Mesendoderm (in vitro differentiated cells): ENCODE measurements at regions not wholly inside any gene's neighbourhood (a gene's known extent, or its start where the extent isn't known, plus 50 kb on each side); places are given as distances from the start of the nearest gene placed in this dataset.

ENCODE experiments used
- DNase-seq: peaks from one replicate; pipeline ENCODE4 v3.0.0; 2013
- H2AK5ac ChIP-seq: 2 replicates; pipeline ENCODE4 v1.6.1; 2013; ENCODE audit warnings: low read length, inconsistent platforms
- H2BK120ac ChIP-seq: 2 replicates; pipeline ENCODE4 v1.6.1; 2013; ENCODE audit warnings: low read depth, mild to moderate bottlenecking, low read length, moderate library complexity, mixed read lengths
- H2BK15ac ChIP-seq: replicated peaks from 2 replicates; pipeline ENCODE4 v1.6.1; 2013; ENCODE audit warnings: low read depth, mild to moderate bottlenecking, moderate library complexity
- H2BK5ac ChIP-seq: 2 replicates; pipeline ENCODE4 v1.6.1; 2013; ENCODE audit warnings: low read length, inconsistent platforms
- H3K18ac ChIP-seq: 2 replicates; pipeline ENCODE4 v1.6.1; 2013; ENCODE audit warnings: mild to moderate bottlenecking, low read length, mixed read lengths
- H3K23ac ChIP-seq: one replicate; pipeline ENCODE4 v1.6.1; 2013; ENCODE audit warnings: low read length
- H3K27ac ChIP-seq: 2 replicates; pipeline ENCODE4 v1.5.1; 2013; ENCODE audit warnings: low read depth, mild to moderate bottlenecking, inconsistent platforms, low read length, moderate library complexity
- H3K27me3 ChIP-seq: 2 replicates; pipeline ENCODE4 v1.6.1; 2013; ENCODE audit warnings: low read length, control low read depth, mild to moderate bottlenecking, inconsistent platforms; ENCODE audit not compliant: insufficient read depth, poor library complexity
- H3K36me3 ChIP-seq: 2 replicates; pipeline ENCODE4 v1.6.1; 2013; ENCODE audit warnings: low read length, inconsistent platforms; ENCODE audit not compliant: control insufficient read depth, insufficient read depth
- H3K4ac ChIP-seq: one replicate; pipeline ENCODE4 v1.6.1; 2013; ENCODE audit warnings: low read depth, mild to moderate bottlenecking, low read length, moderate library complexity
- H3K4me1 ChIP-seq: 2 replicates; pipeline ENCODE4 v1.6.1; 2013; ENCODE audit warnings: low read depth, low read length, inconsistent platforms; ENCODE audit not compliant: control insufficient read depth
- H3K4me2 ChIP-seq: 2 replicates; pipeline ENCODE4 v1.6.1; 2013; ENCODE audit warnings: low read length
- H3K4me3 ChIP-seq: 2 replicates; pipeline ENCODE4 v1.5.1; 2013; ENCODE audit warnings: mild to moderate bottlenecking, low read length
- H3K56ac ChIP-seq: one replicate; pipeline ENCODE4 v1.6.1; 2013; ENCODE audit warnings: low read length
- H3K79me1 ChIP-seq: 2 replicates; pipeline ENCODE4 v1.6.1; 2013; ENCODE audit warnings: low read length, inconsistent platforms
- H3K79me2 ChIP-seq: 2 replicates; pipeline ENCODE4 v1.6.1; 2013; ENCODE audit warnings: mild to moderate bottlenecking, low read length; ENCODE audit not compliant: control insufficient read depth, insufficient read depth
- H3K9ac ChIP-seq: 2 replicates; pipeline ENCODE4 v1.6.1; 2013; ENCODE audit warnings: low read length, inconsistent platforms
- H4K5ac ChIP-seq: one replicate; pipeline ENCODE4 v1.6.1; 2013; ENCODE audit warnings: low read length
- H4K8ac ChIP-seq: one replicate; pipeline ENCODE4 v1.6.1; 2013; ENCODE audit warnings: low read depth, mild to moderate bottlenecking, control low read depth, low read length, moderate library complexity
- WGBS: extraction: QIAGEN DNeasy Blood & Tissue Kit; methylation state at CpG from one replicate; pipeline ENCODE4 v1.1.7; 2013; ENCODE audit warnings: low lambda C conversion rate, missing lambda C conversion rate; ENCODE audit not compliant: insufficient coverage; ENCODE audit errors: extremely low coverage; 5-methylcytosine and 5-hydroxymethylcytosine counted together

DNA sequence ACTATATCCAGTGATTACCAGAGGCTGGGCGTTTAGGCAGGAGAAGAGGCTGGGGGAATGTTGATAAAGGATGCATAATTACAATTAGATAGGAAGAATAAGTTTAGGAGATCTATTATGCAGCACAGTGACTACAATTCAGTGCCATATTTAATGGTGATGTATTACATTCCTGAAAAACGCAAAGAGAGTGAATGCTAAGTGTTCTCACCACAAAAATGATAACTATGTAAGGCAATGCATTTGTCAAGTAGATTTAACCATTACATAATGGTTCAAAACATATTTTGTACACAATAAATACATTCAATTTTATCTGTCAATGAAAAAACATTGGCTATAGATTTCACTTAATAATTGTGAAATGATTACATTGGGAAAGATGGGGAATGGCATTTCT is 548.9 kb downstream of the NUF2 start:
- no peak overlapping the region for H3K23ac ChIP-seq
- no peak overlapping the region for H3K4me2 ChIP-seq
- H3K4ac ChIP-seq: no peak overlapping the region
- no peaks in the 10 kb centered on the region for H3K4me1 ChIP-seq
- H3K36me3 ChIP-seq: no peaks in the 10 kb centered on the region
- H2BK5ac ChIP-seq: no peak overlapping the region
- H2BK120ac ChIP-seq: no peak overlapping the region
- no peak overlapping the region for H3K27ac ChIP-seq
- no peak overlapping the region for H2AK5ac ChIP-seq
- no peak overlapping the region for H2BK15ac ChIP-seq
- no peak overlapping the region for H3K9ac ChIP-seq
- H3K79me1 ChIP-seq: no peaks in the 10 kb centered on the region
- no peak overlapping the region for H4K8ac ChIP-seq
- no peak overlapping the region for H3K4me3 ChIP-seq
- no peak for DNase-seq
- H3K18ac ChIP-seq: no peak overlapping the region
- no peak overlapping the region for H4K5ac ChIP-seq
- no peak overlapping the region for H3K56ac ChIP-seq
- no CpG with 5 or more reads among the region's 2 CpGs for WGBS
- no peaks in the 10 kb centered on the region for H3K79me2 ChIP-seq
- no peaks in the 10 kb centered on the region for H3K27me3 ChIP-seq

DNA sequence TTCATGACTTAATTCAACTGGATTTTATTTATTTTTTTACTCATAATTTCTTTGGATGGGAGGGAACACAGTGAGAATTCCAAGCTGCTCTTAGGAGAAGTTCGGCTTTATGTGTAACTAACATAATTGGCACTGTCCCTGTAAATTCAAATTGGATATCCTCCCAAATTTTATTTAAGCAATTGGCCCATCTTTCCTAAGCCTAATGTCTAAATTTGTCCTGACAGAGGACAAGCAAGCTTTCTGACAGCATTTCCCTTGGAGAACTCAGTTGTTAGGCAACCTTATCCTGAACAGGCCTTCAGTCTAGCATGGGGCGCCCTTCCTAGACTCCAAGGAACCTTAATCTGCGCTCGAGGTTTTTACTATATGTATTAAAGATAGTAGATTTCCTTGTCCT is 550.3 kb downstream of the NUF2 start:
- Histone ChIP-seq H4K5ac (no peak overlapping the region), H3K36me3 (no peaks in the 10 kb centered on the region), H3K4me2 (no peak overlapping the region), H3K4ac (no peak overlapping the region), H2BK5ac (no peak overlapping the region), H3K4me3 (no peak overlapping the region), H3K9ac (no peak overlapping the region), H3K27me3 (no peaks in the 10 kb centered on the region), H3K4me1 (no peaks in the 10 kb centered on the region), H2BK15ac (no peak overlapping the region), H2AK5ac (no peak overlapping the region), H3K23ac (no peak overlapping the region), H3K27ac (no peak overlapping the region), H3K79me1 (no peaks in the 10 kb centered on the region), H2BK120ac (no peak overlapping the region), H3K18ac (no peak overlapping the region), H3K79me2 (no peaks in the 10 kb centered on the region), H3K56ac (no peak overlapping the region), H4K8ac (no peak overlapping the region)
- WGBS: no CpG with 5 or more reads among the region's 4 CpGs
- DNase-seq: no peak

DNA sequence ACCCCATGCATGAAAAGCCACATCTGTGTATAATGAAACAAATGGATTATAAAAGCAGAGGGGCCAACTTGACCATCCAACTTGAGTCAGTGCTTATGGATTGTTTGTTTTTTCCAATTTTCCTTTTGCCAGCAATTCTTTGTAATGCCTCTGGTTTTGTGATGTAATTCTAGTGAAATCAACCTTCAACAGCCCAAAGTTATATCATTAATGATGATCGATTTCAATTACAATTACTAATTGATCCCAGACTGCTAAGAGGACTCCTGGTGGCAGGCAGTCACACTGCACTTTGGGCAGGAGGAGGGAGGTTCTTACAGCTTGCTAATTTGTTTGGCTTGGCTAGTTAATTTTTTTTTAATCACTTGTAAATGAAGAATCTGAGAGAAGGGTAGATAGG is 552.3 kb downstream of the NUF2 start:
- Histone ChIP-seq H3K27ac (no peak overlapping the region), H3K79me1 (no peaks in the 10 kb centered on the region), H3K27me3 (no peaks in the 10 kb centered on the region), H3K18ac (no peak overlapping the region), H2BK5ac (no peak overlapping the region), H2BK120ac (no peak overlapping the region), H4K8ac (no peak overlapping the region), H2BK15ac (no peak overlapping the region), H3K4me2 (no peak overlapping the region), H3K79me2 (no peaks in the 10 kb centered on the region), H3K56ac (no peak overlapping the region), H3K36me3 (no peaks in the 10 kb centered on the region), H3K9ac (no peak overlapping the region), H2AK5ac (no peak overlapping the region), H4K5ac (no peak overlapping the region), H3K4ac (no peak overlapping the region), H3K4me1 (no peaks in the 10 kb centered on the region), H3K4me3 (no peak overlapping the region), H3K23ac (no peak overlapping the region)
- peak; percentile 26 for DNase-seq
- WGBS: no CpG with 5 or more reads among the region's 1 CpG

DNA sequence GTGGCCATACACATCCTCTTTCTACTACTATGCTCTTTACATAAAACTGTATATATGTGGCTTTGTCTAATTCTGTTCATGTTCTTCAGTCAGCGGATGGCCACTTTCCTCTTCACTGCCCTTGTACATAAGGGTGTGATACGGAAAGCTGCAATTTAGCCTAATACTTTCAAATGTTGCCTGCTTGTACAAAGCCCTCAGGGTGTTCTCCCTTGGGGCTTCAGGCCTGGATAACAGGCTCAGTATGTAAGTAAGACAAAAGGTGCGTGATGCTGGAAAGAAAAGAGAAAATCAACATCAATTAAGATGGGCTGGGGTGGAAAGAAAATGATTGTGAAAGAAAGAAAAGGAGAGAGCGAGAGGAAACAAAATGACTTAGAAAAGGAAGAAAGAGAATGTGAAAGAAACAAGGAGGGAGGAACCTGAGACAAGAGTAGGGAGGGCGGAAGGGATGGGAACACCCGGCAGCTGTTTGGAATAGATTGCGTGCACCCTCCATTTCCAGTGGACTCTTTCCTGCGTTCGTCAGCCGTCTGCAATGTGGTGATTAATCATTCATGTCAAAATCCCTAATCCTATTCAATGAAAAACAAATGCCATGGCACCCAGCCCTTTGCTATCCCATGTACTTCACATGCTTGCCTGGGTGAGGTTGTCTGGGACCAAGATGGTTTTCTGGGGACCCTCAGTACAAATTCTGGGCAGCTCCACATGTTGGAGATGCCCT is 553.6 kb downstream of the NUF2 start:
- Histone ChIP-seq H2BK5ac (no peak overlapping the region), H2AK5ac (no peak overlapping the region), H3K4ac (no peak overlapping the region), H3K27me3 (no peaks in the 10 kb centered on the region), H3K36me3 (no peaks in the 10 kb centered on the region), H2BK120ac (no peak overlapping the region), H3K18ac (no peak overlapping the region), H3K56ac (no peak overlapping the region), H4K8ac (no peak overlapping the region), H4K5ac (no peak overlapping the region), H2BK15ac (no peak overlapping the region), H3K23ac (no peak overlapping the region), H3K4me1 (no peaks in the 10 kb centered on the region), H3K79me1 (no peaks in the 10 kb centered on the region), H3K79me2 (no peaks in the 10 kb centered on the region), H3K9ac (no peak overlapping the region), H3K4me3 (no peak overlapping the region), H3K27ac (no peak overlapping the region), H3K4me2 (no peak overlapping the region)
- no peak for DNase-seq
- WGBS: 100% methylated on average over 1 of the region's 10 CpGs

DNA sequence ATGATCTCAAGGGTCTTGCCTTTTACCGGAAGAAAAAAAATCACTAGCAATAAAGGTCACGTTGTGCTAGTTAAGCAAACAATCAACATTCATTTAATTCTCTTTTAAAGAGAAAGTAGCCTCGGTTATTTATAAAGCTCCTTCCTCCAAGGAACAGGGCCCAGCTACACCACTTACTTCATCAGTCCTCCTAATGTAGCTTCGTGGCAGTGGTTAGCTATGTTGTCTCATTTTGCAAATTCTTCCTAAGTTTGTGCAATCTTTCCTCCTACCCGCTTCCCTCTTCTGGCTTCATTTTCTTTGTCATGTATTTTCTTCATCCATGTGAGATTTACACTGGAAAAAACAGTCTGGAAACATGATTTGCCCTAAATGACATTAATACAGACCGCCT is 554.2 kb downstream of the NUF2 start:
- no peaks in the 10 kb centered on the region for H3K4me1 ChIP-seq
- DNase-seq: no peak
- no peak overlapping the region for H2BK120ac ChIP-seq
- H3K18ac ChIP-seq: no peak overlapping the region
- H2BK5ac ChIP-seq: no peak overlapping the region
- no CpG with 5 or more reads among the region's 6 CpGs for WGBS
- no peak overlapping the region for H3K4ac ChIP-seq
- H3K36me3 ChIP-seq: no peaks in the 10 kb centered on the region
- no peak overlapping the region for H3K27ac ChIP-seq
- H4K8ac ChIP-seq: no peak overlapping the region
- H4K5ac ChIP-seq: no peak overlapping the region
- no peaks in the 10 kb centered on the region for H3K79me1 ChIP-seq
- no peak overlapping the region for H2AK5ac ChIP-seq
- H3K56ac ChIP-seq: no peak overlapping the region
- no peak overlapping the region for H3K23ac ChIP-seq
- no peak overlapping the region for H2BK15ac ChIP-seq
- no peaks in the 10 kb centered on the region for H3K27me3 ChIP-seq
- no peak overlapping the region for H3K4me3 ChIP-seq
- H3K9ac ChIP-seq: no peak overlapping the region
- no peak overlapping the region for H3K4me2 ChIP-seq
- no peaks in the 10 kb centered on the region for H3K79me2 ChIP-seq

DNA sequence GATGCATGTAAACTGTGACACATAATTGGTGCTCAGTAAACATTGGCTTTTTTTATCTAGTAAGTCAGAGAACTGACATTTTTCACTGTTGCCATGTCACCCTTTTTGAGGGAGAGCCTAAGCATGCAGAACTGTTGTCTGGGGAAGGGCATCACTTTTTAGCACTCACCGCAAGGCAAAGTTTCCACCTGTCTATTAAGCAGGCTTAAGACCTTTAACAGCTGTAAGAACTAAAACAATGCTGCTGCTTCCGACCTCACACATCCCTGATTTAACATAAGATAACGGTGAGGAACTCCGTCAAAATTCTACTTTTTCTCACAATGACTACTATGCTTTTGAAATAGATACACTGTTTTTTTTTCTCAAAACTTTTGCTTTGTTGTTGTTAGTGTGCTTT is 554.8 kb downstream of the NUF2 start:
- no peak overlapping the region for H3K27ac ChIP-seq
- H4K8ac ChIP-seq: no peak overlapping the region
- H3K79me2 ChIP-seq: no peaks in the 10 kb centered on the region
- H3K4me2 ChIP-seq: no peak overlapping the region
- H2BK5ac ChIP-seq: no peak overlapping the region
- no peak overlapping the region for H4K5ac ChIP-seq
- no peak overlapping the region for H2BK15ac ChIP-seq
- H3K56ac ChIP-seq: no peak overlapping the region
- peak; percentile 47 for DNase-seq
- no peaks in the 10 kb centered on the region for H3K27me3 ChIP-seq
- no peak overlapping the region for H3K9ac ChIP-seq
- no peaks in the 10 kb centered on the region for H3K79me1 ChIP-seq
- no peak overlapping the region for H3K4ac ChIP-seq
- no peaks in the 10 kb centered on the region for H3K4me1 ChIP-seq
- no CpG with 5 or more reads among the region's 4 CpGs for WGBS
- H3K4me3 ChIP-seq: no peak overlapping the region
- no peak overlapping the region for H3K18ac ChIP-seq
- no peak overlapping the region for H3K23ac ChIP-seq
- H2AK5ac ChIP-seq: no peak overlapping the region
- H3K36me3 ChIP-seq: no peaks in the 10 kb centered on the region
- no peak overlapping the region for H2BK120ac ChIP-seq
